ENCODE measurements at regions not wholly inside any gene's neighbourhood (a gene's known extent, or its start where the extent isn't known, plus 50 kb on each side); places are given as distances from the start of the nearest gene placed in this dataset.

GRCh38 chr2:71277536-71278103 is 50.7 kb upstream of the PAIP2B start:
- H3K9me3 Mint-ChIP-seq (ENCODE audit: unreplicated experiment): no peaks in the 10 kb centered on the region
- peaks cover 47% of the 10 kb centered on the region for H3K27me3 Mint-ChIP-seq (ENCODE audit: unreplicated experiment)
- peak overlapping the region; percentile 79 for H3K4me3 Mint-ChIP-seq (ENCODE audit: unreplicated experiment)
- peak; percentile 44 for TF ChIP-seq CTCF (IDR thresholded peaks at IDR 0.05)
- peaks cover 9% of the 10 kb centered on the region for H3K4me1 Mint-ChIP-seq (ENCODE audit: unreplicated experiment)
- no peak overlapping the region for H3K27ac Mint-ChIP-seq (ENCODE audit: unreplicated experiment)
- H3K36me3 Mint-ChIP-seq (ENCODE audit: unreplicated experiment): peaks cover 2% of the 10 kb centered on the region
- no peak for DNase-seq (ENCODE audit: extremely low spot score, unreplicated experiment)

GRCh38 chr2:71277147-71277475 is 50.2 kb upstream of the PAIP2B start:
- peaks cover 9% of the 10 kb centered on the region for H3K4me1 Mint-ChIP-seq (ENCODE audit: unreplicated experiment)
- DNase-seq (ENCODE audit: extremely low spot score, unreplicated experiment): no peak
- peak overlapping the region; percentile 27 for H3K27ac Mint-ChIP-seq (ENCODE audit: unreplicated experiment)
- H3K9me3 Mint-ChIP-seq (ENCODE audit: unreplicated experiment): no peaks in the 10 kb centered on the region
- H3K36me3 Mint-ChIP-seq (ENCODE audit: unreplicated experiment): peaks cover 2% of the 10 kb centered on the region
- no peak for TF ChIP-seq CTCF (IDR thresholded peaks at IDR 0.05)
- peaks cover 51% of the 10 kb centered on the region for H3K27me3 Mint-ChIP-seq (ENCODE audit: unreplicated experiment)
- H3K4me3 Mint-ChIP-seq (ENCODE audit: unreplicated experiment): peak overlapping the region; percentile 79

GRCh38 chr2:71276311-71277146 is 49.6 kb upstream of the PAIP2B start:
- DNase-seq (ENCODE audit: extremely low spot score, unreplicated experiment): peak; percentile 94
- Mint-ChIP-seq H3K9me3 (ENCODE audit: unreplicated experiment) (no peaks in the 10 kb centered on the region), H3K27ac (ENCODE audit: unreplicated experiment) (peak overlapping the region; percentile 27), H3K4me1 (ENCODE audit: unreplicated experiment) (peaks cover 9% of the 10 kb centered on the region), H3K27me3 (ENCODE audit: unreplicated experiment) (peaks cover 55% of the 10 kb centered on the region), H3K4me3 (ENCODE audit: unreplicated experiment) (peak overlapping the region; percentile 79), H3K36me3 (ENCODE audit: unreplicated experiment) (peaks cover 2% of the 10 kb centered on the region)
- no peak for TF ChIP-seq CTCF (IDR thresholded peaks at IDR 0.05)
